Peyer's patch (tissue), 4 donors: ENCODE measurements at regions not wholly inside any gene's neighbourhood (a gene's known extent, or its start where the extent isn't known, plus 50 kb on each side); places are given as distances from the start of the nearest gene placed in this dataset.
A peak's percentile ranks its signal among the peaks of the same experiment; 100 is the strongest.

ENCODE experiments used
- DNase-seq, 3 donors: peaks; one replicate each; pipeline ENCODE4 v3.0.0-alpha.2; 2017 to 2019
- H3K27ac ChIP-seq, 4 donors: fragments of 200-600 bp; sonication (generic); one replicate each; pipeline ENCODE4 v1.5.1; 2016 to 2019
- H3K27me3 ChIP-seq, 2 donors: fragments of 200-600 bp; sonication (generic); one replicate each; pipeline ENCODE4 v1.5.1; 2019
- H3K36me3 ChIP-seq, 3 donors: fragments of 200-600 bp; sonication (generic); one replicate each; pipeline ENCODE4 v1.5.1; 2016 to 2019
- H3K4me1 ChIP-seq, 4 donors: fragments of 200-600 bp; sonication (generic); one replicate each; pipeline ENCODE4 v1.5.1; 2016 to 2019
- H3K4me3 ChIP-seq, 4 donors: fragments of 200-600 bp; sonication (generic); 1 replicate in 3 of 4; 2 replicates in 1 of 4; pipeline ENCODE4 v1.5.1; 2016 to 2019; ENCODE audit warnings: mild to moderate bottlenecking in 1 of 4
- H3K9me3 ChIP-seq, 4 donors: fragments of 200-600 bp; sonication (generic); one replicate each; pipeline ENCODE4 v1.5.1; 2016 to 2019; ENCODE audit warnings: mild to moderate bottlenecking in 1 of 4
- POLR2A ChIP-seq, 2 donors: fragments of 450-650 bp; IDR thresholded peaks; one replicate each; pipeline ENCODE4 v1.5.1; 2017; ENCODE audit warnings: antibody characterized with exemption in 2 of 2, mild to moderate bottlenecking in 2 of 2, moderate library complexity in 2 of 2
- TF ChIP-seq, protein P1 (sequence below), 6 experiments: fragments of 450-650 bp in 4 of 6; fragments of 200-600 bp in 2 of 6; sonication (generic) in 1 of 6; IDR thresholded peaks; one replicate each; pipeline ENCODE4 v1.5.1; 2017 to 2019; ENCODE audit warnings: antibody characterized with exemption in 6 of 6, mild to moderate bottlenecking in 3 of 6, moderate library complexity in 1 of 6

DNA sequence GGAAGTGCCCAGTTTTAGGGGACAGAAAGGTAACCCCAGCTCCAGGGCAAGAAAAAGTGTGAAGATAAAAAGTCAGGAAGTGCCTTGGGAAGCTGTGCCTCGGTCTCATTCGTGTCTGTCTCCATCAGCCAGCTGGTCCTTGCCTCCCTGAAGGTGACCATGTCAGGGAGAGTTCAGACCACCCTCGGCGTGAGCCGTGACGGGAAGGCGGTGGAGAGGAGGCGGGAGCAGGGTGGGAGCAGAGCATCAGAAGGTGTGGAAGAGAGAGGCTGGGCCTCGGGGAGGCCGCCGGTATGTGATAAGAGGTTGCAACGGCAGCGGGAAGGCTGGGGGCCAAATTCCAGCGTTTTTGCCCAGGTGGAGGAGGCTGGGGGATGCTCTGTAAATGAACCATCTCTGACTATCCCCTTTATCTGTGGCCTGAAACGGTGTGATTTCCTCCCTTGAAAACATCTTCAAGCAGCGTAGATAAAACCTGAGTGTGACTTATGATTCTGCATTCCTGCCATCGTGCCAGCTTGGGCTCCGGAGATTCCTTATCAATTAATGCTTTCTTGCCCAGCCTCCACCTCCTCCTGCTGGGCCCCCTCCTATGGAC is 251.8 kb downstream of the IRF8 start:
- TF ChIP-seq, protein P1, sequence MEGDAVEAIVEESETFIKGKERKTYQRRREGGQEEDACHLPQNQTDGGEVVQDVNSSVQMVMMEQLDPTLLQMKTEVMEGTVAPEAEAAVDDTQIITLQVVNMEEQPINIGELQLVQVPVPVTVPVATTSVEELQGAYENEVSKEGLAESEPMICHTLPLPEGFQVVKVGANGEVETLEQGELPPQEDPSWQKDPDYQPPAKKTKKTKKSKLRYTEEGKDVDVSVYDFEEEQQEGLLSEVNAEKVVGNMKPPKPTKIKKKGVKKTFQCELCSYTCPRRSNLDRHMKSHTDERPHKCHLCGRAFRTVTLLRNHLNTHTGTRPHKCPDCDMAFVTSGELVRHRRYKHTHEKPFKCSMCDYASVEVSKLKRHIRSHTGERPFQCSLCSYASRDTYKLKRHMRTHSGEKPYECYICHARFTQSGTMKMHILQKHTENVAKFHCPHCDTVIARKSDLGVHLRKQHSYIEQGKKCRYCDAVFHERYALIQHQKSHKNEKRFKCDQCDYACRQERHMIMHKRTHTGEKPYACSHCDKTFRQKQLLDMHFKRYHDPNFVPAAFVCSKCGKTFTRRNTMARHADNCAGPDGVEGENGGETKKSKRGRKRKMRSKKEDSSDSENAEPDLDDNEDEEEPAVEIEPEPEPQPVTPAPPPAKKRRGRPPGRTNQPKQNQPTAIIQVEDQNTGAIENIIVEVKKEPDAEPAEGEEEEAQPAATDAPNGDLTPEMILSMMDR (IDR thresholded peaks at IDR 0.05): no peak
- Histone ChIP-seq H3K36me3 (no peaks in the 10 kb centered on the region), H3K4me3 (no peak overlapping the region), H3K9me3 (no peaks in the 10 kb centered on the region), H3K27me3 (no peaks in the 10 kb centered on the region), H3K4me1 (peaks cover 0 to 8% (median 0%) of the 10 kb centered on the region in 4 donors), H3K27ac (peak overlapping the region; percentile 35 to 83 (median 58))
- no peak for DNase-seq

DNA sequence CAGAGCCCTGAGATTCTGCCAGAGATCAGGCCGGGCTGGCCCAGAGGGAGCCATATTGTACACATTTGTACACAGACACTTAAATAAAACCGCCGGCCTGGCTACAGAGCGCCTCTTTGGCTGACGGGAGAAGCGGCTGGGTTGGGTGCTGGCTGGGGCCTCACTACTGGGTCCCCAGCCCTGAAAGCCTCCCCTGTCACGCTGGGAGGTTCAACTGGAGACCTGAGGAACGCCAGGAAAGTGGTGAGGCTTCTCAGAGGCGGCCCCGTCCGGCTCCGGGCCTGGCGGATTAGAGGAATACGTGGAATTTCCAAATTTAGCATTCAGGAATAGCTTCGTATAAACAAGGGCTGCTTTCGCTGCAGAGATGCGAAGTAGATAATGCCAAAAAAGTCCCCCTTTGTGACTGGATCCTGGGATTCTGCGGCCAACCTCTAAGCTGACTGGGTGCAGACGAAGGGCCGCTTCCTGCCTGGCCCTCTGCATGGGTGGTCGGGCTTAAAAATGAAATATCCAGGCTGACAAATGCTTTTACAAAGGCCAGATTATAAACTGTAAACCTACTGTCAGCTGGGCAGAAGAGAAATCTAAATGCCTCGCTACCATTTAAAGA is 252.4 kb downstream of the IRF8 start:
- no peak overlapping the region for H3K4me3 ChIP-seq
- H3K27me3 ChIP-seq: no peaks in the 10 kb centered on the region
- peak overlapping the region; percentile 35 to 83 (median 58) for H3K27ac ChIP-seq
- no peaks in the 10 kb centered on the region for H3K9me3 ChIP-seq
- no peaks in the 10 kb centered on the region for H3K36me3 ChIP-seq
- TF ChIP-seq, protein P1 (IDR thresholded peaks at IDR 0.05): no peak
- TF ChIP-seq POLR2A (IDR thresholded peaks at IDR 0.05): no peak
- H3K4me1 ChIP-seq: peaks cover 0 to 8% (median 0%) of the 10 kb centered on the region in 4 donors
- DNase-seq: no peak

DNA sequence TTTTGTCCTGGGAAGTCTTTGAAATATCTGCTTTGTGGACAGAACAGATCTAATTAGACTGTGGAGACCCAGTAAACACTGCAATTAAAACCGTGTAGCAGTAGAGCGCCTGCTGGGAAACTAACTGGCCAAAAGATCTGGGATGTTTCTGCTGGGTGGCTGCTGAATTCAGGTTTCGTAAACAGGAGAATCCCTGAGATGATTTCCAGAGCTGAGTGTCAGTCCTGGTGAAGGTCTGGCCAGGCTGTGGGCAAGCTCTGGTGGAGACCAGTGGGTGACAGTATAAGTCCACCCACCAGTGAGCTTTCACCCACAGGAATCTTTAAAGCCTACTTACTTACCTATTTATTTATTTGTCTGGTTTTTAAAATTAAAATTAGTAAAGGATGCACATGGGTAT is 257.2 kb downstream of the IRF8 start:
- no peak overlapping the region for H3K4me3 ChIP-seq
- no peaks in the 10 kb centered on the region for H3K9me3 ChIP-seq
- TF ChIP-seq, protein P1 (IDR thresholded peaks at IDR 0.05): no peak
- no peak for TF ChIP-seq POLR2A (IDR thresholded peaks at IDR 0.05)
- H3K27me3 ChIP-seq: no peaks in the 10 kb centered on the region
- DNase-seq: no peak
- no peaks in the 10 kb centered on the region for H3K36me3 ChIP-seq
- peaks cover 0 to 8% (median 0%) of the 10 kb centered on the region in 4 donors for H3K4me1 ChIP-seq
- peak overlapping the region in 1 of 4 donors; percentile 15 for H3K27ac ChIP-seq

- DNase-seq: no peak
- Histone ChIP-seq H3K4me3 (no peak overlapping the region), H3K27ac (peak overlapping the region; percentile 36 to 64 (median 50)), H3K36me3 (no peaks in the 10 kb centered on the region), H3K4me1 (no peaks in the 10 kb centered on the region), H3K27me3 (no peaks in the 10 kb centered on the region), H3K9me3 (no peaks in the 10 kb centered on the region)
- TF ChIP-seq, protein P1 (IDR thresholded peaks at IDR 0.05): no peak
- TF ChIP-seq POLR2A (IDR thresholded peaks at IDR 0.05): no peak
These were observed 258.8 kb downstream of the IRF8 start for GRCh38 chr16:86157616-86158247.

DNA sequence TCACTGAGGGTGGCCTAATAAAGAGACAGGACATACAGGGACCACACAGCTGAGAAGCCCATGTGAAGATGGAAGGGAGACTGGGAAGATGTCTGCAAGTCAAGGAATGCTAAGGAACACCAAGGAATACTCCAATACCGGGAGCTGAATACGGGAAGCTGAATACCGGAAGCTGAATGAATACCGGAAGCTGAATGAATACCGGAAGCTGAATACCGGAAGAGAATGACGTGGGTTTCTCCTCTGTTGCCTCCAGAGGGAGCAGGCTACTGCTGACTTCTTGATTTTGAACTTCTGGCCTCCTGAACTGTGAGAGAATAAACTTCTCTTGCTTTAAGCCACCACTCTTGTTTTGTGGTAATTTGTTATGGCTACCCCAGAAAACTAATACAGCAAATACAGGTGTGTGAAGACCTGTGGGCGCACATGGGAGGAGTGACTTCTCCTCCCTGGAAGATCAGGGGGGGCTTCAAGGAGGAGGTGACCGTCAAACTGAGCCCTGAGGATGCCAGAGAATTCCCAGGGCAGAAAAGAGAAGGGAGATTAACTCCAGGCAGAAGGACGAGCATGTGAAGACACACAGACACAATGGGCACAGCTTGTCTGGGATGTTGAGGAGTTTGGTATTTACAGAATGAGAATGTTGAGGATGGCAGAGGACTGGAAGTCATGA is 259.9 kb downstream of the IRF8 start:
- DNase-seq: no peak
- Histone ChIP-seq H3K27ac (peak overlapping the region in 3 of 4 donors; percentile 36 to 64 (median 50)), H3K9me3 (no peaks in the 10 kb centered on the region), H3K27me3 (no peaks in the 10 kb centered on the region), H3K36me3 (no peaks in the 10 kb centered on the region), H3K4me3 (no peak overlapping the region), H3K4me1 (no peaks in the 10 kb centered on the region)
- TF ChIP-seq POLR2A (IDR thresholded peaks at IDR 0.05): no peak
- TF ChIP-seq, protein P1 (IDR thresholded peaks at IDR 0.05): peak in 1 of 6 experiments; percentile 5
